HG03439 (cell line): ENCODE measurements at regions not wholly inside any gene's neighbourhood (a gene's known extent, or its start where the extent isn't known, plus 50 kb on each side); places are given as distances from the start of the nearest gene placed in this dataset.
"Not testable (repeated sequence)": the region's sequence is repeated elsewhere in the genome, so short reads cannot be mapped to it uniquely, and the experiment has no call there.

Experiments used
- ATAC-seq: cut with Tn5 transposase; IDR thresholded peaks from one replicate; pipeline ENCODE4 v1.9.1; 2021; ENCODE audit warnings: mild to moderate bottlenecking, moderate library complexity; ENCODE audit not compliant: unreplicated experiment

DNA sequence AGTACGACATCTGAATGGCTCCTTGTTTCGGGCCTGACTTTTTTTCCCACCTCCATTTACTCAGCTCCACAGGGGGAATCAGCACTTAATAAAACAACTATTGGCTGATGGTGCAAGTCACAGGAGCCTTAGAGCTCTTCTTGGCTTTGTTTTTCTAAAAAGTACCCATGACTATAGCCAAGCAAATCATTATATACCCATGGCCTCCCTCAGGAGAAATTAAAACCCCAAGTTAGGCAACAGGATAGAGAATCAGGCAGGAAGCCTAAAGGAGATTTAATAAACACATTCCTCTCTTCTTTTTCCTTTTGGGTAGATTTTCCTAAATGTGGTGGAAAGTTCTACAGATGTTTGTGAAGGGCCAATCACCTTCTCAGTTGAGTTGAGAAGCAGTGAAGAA, 91.9 kb upstream of the RBPJ start:
- no peak for ATAC-seq

DNA sequence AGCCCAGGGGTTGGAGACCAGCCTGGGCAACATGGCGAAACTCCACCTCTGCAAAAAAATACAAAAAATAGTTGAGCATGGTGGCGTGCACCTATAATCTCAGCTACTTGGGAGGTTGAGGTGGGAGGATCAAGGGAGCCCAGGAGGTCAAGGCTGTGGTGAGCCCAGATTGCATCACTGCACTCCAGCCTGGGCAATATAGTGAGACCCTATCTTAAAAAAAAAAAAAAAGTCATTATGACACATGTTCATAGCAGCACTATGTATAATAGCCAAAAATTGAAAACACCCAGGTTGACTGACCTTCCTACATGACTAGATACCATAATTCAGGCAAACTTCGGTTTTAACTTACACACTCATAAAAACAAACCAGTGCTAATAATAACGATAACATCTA, 90.8 kb upstream of the RBPJ start:
- no peak for ATAC-seq

- ATAC-seq, result no peak
Measured at GRCh38 chr4:26233350-26233749, 87.5 kb upstream of the RBPJ start.

GRCh38 chr4:26235500-26235899, 85.3 kb upstream of the RBPJ start:
- no peak for ATAC-seq

DNA sequence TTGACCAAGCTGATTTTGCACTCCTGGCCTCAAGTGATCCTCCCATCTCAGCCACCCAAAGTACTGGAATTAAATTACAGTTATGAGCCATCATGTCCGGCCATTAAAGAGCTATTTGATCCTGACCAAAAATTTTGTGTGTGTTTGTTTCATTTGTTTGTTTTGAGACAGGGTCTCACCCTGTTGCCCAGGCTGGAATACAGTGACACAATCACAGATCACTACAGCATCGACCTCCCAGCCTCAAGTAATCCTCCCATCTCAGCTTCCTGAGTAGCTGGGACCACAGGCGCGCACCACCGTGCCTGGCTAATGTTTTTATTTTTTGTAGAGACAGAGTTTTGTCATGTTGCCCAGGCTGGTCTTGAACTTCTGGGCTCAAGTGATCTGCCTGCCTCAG, 82.9 kb upstream of the RBPJ start:
- no peak for ATAC-seq

DNA sequence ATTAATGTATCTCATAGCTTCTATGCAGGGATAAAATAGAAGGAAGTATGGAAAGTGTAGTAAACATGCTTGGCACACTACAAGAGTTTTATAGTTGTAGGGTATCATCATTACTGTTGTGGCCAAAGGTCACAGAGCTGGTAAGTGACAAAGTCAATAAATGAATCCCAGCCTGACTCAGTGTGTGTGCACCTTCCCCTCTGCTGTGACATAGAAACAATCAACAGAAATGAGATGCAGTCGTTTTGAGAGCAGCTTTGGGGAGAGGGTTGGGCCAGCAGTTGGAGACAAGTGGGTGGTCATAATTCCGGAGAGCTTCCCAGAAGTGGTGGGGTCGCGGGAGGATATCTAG, 82.4 kb upstream of the RBPJ start:
- ATAC-seq, result no peak

GRCh38 chr4:26238778-26239679, 81.8 kb upstream of the RBPJ start:
- no peak for ATAC-seq

- no peak for ATAC-seq
Measured at GRCh38 chr4:26239801-26240200, 81.0 kb upstream of the RBPJ start.

GRCh38 chr4:26241179-26241578, 79.6 kb upstream of the RBPJ start:
- ATAC-seq, result no peak

DNA sequence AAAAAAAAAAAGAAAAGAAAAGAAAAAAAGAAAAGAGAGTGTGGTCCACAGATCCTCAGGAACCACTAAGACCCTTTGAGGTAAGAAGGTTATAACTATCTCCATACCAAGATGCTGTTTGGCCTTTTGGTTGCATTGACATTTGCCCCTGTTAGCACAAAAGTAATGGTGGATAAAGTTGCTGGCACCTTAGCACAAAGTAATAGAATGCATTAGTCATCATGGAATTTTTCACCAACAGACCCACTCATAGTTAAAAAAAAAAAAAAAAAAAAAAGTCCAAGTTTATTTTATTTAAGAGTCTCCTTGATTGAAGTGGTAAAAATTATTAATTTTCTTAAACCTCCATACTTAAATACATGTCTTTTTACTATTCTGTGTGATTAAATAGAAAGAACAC, 78.4 kb upstream of the RBPJ start:
- no peak for ATAC-seq

DNA sequence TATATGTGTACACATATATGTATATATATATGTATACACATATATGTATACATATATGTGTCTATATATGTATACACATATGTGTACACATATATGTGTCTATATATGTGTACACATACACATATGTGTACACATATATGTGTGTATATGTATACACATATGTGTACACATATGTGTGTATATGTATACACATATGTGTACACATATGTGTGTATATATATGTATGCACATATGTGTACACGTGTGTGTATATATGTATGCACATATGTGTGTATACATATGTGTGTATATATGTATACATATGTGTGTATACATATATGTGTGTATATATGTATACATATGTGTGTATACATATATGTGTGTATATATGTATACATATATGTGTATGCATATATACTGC, 76.7 kb upstream of the RBPJ start:
- not testable (repeated sequence) for ATAC-seq

GRCh38 chr4:26248647-26249046, 72.2 kb upstream of the RBPJ start:
- no peak for ATAC-seq

GRCh38 chr4:26252349-26253025, 68.3 kb upstream of the RBPJ start:
- ATAC-seq, result no peak

DNA sequence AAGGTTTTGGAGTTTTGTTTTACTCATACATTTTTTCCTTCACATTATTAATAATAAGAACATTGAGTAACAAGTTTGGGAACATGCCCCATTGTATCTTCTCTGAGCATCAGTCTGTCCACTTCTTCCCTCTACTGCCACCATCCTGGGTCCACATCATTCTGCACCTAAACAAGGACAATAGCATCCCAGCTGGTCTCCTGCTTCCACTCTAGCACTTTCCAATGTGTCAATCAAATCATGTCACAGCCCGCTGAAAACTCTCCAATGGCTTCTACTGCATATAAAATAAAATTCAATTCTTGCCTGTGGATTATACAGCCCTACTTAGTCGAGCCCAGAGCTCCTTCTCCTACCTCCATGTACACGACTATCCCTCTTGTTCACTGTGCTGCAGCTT, 66.8 kb upstream of the RBPJ start:
- no peak for ATAC-seq

- ATAC-seq, result no peak
Measured at GRCh38 chr4:26255989-26256388, 64.8 kb upstream of the RBPJ start.

DNA sequence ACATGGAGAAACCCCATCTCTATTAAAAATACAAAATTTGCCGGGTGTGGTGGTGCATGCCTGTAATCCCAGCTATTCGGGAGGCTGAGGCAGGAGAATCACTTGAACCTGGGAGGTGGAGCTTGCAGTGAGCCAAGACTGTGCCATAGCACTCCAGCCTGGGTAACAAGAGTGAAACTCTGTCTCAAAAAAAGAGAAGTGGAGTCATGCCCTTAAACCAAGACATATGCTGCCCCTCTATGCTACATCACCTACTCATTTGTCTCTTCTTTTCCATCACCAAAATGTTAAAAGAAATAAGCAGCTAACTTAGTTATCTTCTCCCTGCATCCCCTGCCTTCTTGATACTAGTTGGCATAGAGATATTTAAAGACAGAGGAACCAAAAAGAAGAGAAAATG, 63.4 kb upstream of the RBPJ start:
- ATAC-seq, result not testable (repeated sequence)

DNA sequence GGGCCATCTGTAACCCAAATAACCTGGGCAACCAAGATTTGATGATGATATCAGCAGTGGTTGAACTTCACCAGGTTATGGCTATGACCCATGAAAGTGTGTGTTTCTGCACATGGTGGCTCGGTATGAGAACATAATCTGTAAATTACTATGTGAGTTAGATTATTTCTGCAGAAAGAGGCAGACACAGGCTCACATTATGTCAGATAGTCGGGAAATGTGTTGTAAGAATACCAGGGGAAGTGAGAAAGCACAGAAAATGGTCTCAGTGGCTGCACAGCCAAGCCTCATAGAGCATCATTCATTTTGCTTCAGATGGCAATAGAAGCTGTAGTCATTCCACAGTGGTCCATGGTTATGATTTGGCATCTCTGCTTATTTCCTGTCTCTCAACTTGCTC, 63.0 kb upstream of the RBPJ start:
- no peak for ATAC-seq

GRCh38 chr4:26260571-26260970, 60.2 kb upstream of the RBPJ start:
- ATAC-seq, result no peak

- no peak for ATAC-seq
Measured at GRCh38 chr4:26261405-26261804, 59.4 kb upstream of the RBPJ start.

DNA sequence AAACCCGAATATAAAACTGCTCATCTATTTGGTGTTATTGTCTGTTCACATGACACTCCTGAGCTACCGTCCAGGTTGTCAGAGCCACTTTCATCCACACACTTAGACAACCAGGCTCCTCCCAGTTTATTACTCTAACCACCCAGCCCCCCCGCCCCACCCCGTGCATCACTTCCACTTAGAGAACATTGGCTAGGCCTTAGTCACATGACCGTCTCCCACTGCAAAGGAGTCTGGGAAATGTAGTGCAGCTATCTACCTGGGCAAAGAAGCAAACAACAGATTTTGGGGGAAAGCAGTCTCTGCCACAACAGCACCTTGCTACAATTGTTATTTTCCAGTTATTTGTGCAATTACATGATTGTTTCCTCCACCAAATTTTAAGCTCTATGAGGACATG, 57.6 kb upstream of the RBPJ start:
- peak; percentile 67 for ATAC-seq

DNA sequence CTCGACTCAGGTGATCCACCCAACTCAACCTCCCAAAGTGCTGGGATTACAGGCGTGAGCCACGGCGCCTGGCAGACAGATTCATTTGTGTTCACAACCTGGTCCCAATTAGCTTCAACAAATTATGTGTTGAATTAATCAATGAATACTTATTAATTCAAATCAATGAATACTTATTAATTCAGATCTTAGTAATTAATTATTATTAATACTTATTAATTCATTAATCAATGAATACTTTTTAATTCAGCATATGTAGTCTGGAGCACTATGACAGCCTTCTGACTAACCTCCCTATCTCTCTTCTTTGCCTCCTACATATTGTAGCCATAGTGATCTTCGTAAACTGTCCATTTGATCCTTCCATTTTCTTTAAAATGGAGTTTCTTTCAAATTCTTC, 56.7 kb upstream of the RBPJ start:
- ATAC-seq, result no peak

DNA sequence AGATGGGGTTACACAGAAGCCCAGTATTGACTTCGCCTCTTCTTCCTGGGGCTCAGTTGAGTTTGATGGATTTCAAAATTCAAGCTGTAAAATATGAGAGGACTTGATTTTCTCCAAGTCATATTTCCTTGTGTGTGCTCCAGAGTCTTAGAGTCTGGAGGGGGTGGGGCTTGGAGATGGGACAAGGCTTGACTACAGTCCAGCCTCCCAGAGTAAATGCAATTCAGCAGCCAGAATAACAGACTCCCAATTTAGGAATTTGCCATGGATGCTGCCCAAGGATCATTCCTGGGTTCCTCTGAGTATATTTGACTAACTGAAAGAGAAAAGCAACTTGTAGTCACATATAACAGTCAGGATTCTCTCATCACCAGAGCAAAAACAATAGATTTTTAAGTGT, 53.7 kb upstream of the RBPJ start:
- ATAC-seq, result no peak

DNA sequence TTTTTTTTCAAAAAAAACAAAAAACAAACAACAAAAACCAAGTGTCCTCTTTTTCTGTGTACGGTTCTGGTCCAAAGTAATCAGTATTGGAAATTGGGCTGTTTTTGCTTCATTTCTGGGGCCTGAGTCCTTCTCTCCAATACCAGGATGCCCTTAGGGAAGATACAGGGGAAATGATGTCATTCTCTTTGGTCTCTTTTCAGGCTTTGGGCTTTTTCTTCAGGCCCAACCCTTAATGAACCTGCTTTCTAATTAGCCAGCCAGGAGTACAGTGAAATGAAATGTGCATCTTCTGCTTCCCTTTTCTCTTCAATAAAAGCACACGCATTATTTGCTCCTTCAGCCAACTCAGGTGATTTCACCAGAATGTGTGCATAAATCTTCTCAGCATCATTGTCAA, 52.6 kb upstream of the RBPJ start:
- no peak for ATAC-seq
